ENCODE measurements at regions not wholly inside any gene's neighbourhood (a gene's known extent, or its start where the extent isn't known, plus 50 kb on each side); places are given as distances from the start of the nearest gene placed in this dataset.
A peak's percentile ranks its signal among the peaks of the same experiment; 100 is the strongest.

GRCh38 chr10:131490991-131491594 is 179.6 kb upstream of the TCERG1L start:
- no peak for DNase-seq (ENCODE audit: low spot score)

GRCh38 chr10:131492211-131492857 is 180.8 kb upstream of the TCERG1L start:
- DNase-seq (ENCODE audit: low spot score), result no peak

GRCh38 chr10:131493432-131493831 is 181.9 kb upstream of the TCERG1L start:
- DNase-seq (ENCODE audit: low spot score), result no peak

GRCh38 chr10:131494451-131494850 is 182.9 kb upstream of the TCERG1L start:
- no peak for DNase-seq (ENCODE audit: low spot score)

GRCh38 chr10:131495224-131495623 is 183.7 kb upstream of the TCERG1L start:
- no peak for DNase-seq (ENCODE audit: low spot score)

GRCh38 chr10:131495892-131496291 is 184.4 kb upstream of the TCERG1L start:
- no peak for DNase-seq (ENCODE audit: low spot score)

GRCh38 chr10:131496351-131497052 is 185.0 kb upstream of the TCERG1L start:
- no peak for DNase-seq (ENCODE audit: low spot score)

- DNase-seq (ENCODE audit: low spot score), result no peak
Observed at GRCh38 chr10:131499566-131499965, 188.0 kb upstream of the TCERG1L start.

- no peak for DNase-seq (ENCODE audit: low spot score)
Observed at GRCh38 chr10:131500181-131500580, 188.7 kb upstream of the TCERG1L start.

GRCh38 chr10:131500892-131501291 is 189.4 kb upstream of the TCERG1L start:
- no peak for DNase-seq (ENCODE audit: low spot score)

GRCh38 chr10:131503992-131504391 is 192.5 kb upstream of the TCERG1L start:
- no peak for DNase-seq (ENCODE audit: low spot score)

- DNase-seq (ENCODE audit: low spot score), result no peak
Observed at GRCh38 chr10:131511391-131511790, 199.9 kb upstream of the TCERG1L start.

- DNase-seq (ENCODE audit: low spot score), result no peak
Observed at GRCh38 chr10:131512852-131513251, 201.3 kb upstream of the TCERG1L start.

- no peak for DNase-seq (ENCODE audit: low spot score)
Observed at GRCh38 chr10:131513445-131513844, 201.9 kb upstream of the TCERG1L start.

- DNase-seq (ENCODE audit: low spot score), result no peak
Observed at GRCh38 chr10:131513901-131514300, 202.4 kb upstream of the TCERG1L start.

GRCh38 chr10:131514454-131514853 is 202.9 kb upstream of the TCERG1L start:
- DNase-seq (ENCODE audit: low spot score), result no peak

- no peak for DNase-seq (ENCODE audit: low spot score)
Observed at GRCh38 chr10:131516285-131516684, 204.8 kb upstream of the TCERG1L start.

- DNase-seq (ENCODE audit: low spot score), result peak; percentile 12
Observed at GRCh38 chr10:131517781-131518180, 206.3 kb upstream of the TCERG1L start.

- peak; percentile 60 for DNase-seq (ENCODE audit: low spot score)
Observed at GRCh38 chr10:131519723-131520605, 208.4 kb upstream of the TCERG1L start.

GRCh38 chr10:131531265-131532190 is 220.0 kb upstream of the TCERG1L start:
- DNase-seq (ENCODE audit: low spot score), result no peak

- DNase-seq (ENCODE audit: low spot score), result no peak
Observed at GRCh38 chr10:131532291-131532690, 220.8 kb upstream of the TCERG1L start.

Measured in left forelimb (tissue), 1 donor.